ENCODE measurements at regions not wholly inside any gene's neighbourhood (a gene's known extent, or its start where the extent isn't known, plus 50 kb on each side); places are given as distances from the start of the nearest gene placed in this dataset.

- Histone ChIP-seq H3K4me1 (ENCODE audit: control insufficient read depth in 1 of 2, insufficient read depth in 2 of 2, low read length in 2 of 2) (no peaks in the 10 kb centered on the region), H4K20me1 (ENCODE audit: insufficient read depth, low read length) (no peaks in the 10 kb centered on the region), H3K4me2 (replicated peaks; ENCODE audit: extremely low read depth, low read length, poor library complexity, severe bottlenecking) (no peak overlapping the region), H3K9me3 (replicated peaks in 1 of 2; ENCODE audit: control insufficient read depth in 1 of 2, insufficient read depth in 1 of 2, low read length in 2 of 2) (no peaks in the 10 kb centered on the region), H3K79me2 (ENCODE audit: insufficient read depth, low read length) (no peaks in the 10 kb centered on the region), H3K36me3 (replicated peaks in 1 of 2; ENCODE audit: control insufficient read depth in 1 of 2, insufficient read depth in 2 of 2, low read length in 2 of 2) (no peaks in the 10 kb centered on the region), H3K4me3 (replicated peaks in 1 of 3; ENCODE audit: low read depth in 2 of 3, low read length in 3 of 3) (no peak overlapping the region), H3K9ac (ENCODE audit: insufficient read depth, low read length, poor library complexity, severe bottlenecking) (no peak overlapping the region), H3K27me3 (ENCODE audit: control insufficient read depth in 2 of 2, insufficient read depth in 2 of 2, low read length in 2 of 2) (no peaks in the 10 kb centered on the region), H2AFZ (ENCODE audit: insufficient read depth, low read depth, low read length, poor library complexity, severe bottlenecking) (no peak overlapping the region), H3K27ac (ENCODE audit: low read depth in 1 of 2, low read length in 2 of 2) (no peak overlapping the region)
- Mint-ChIP-seq H3K4me3 (no peak overlapping the region), H3K9me3 (no peaks in the 10 kb centered on the region), H3K27me3 (ENCODE audit: low read depth in 3 of 3) (no peaks in the 10 kb centered on the region), H3K4me1 (no peaks in the 10 kb centered on the region), H3K36me3 (no peaks in the 10 kb centered on the region), H3K27ac (no peak overlapping the region)
- TF ChIP-seq, protein P1, sequence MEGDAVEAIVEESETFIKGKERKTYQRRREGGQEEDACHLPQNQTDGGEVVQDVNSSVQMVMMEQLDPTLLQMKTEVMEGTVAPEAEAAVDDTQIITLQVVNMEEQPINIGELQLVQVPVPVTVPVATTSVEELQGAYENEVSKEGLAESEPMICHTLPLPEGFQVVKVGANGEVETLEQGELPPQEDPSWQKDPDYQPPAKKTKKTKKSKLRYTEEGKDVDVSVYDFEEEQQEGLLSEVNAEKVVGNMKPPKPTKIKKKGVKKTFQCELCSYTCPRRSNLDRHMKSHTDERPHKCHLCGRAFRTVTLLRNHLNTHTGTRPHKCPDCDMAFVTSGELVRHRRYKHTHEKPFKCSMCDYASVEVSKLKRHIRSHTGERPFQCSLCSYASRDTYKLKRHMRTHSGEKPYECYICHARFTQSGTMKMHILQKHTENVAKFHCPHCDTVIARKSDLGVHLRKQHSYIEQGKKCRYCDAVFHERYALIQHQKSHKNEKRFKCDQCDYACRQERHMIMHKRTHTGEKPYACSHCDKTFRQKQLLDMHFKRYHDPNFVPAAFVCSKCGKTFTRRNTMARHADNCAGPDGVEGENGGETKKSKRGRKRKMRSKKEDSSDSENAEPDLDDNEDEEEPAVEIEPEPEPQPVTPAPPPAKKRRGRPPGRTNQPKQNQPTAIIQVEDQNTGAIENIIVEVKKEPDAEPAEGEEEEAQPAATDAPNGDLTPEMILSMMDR (IDR thresholded peaks at IDR 0.05), result no peak
- DNase-seq, result no peak
- intact Hi-C loops (cut with micrococcal nuclease), result no loop called here
- no CpG with 5 or more reads among the region's 2 CpGs for WGBS (ENCODE audit: insufficient coverage)
Observed at GRCh38 chrX:124747295-124747694, 400.9 kb downstream of the SH2D1A start.

DNA sequence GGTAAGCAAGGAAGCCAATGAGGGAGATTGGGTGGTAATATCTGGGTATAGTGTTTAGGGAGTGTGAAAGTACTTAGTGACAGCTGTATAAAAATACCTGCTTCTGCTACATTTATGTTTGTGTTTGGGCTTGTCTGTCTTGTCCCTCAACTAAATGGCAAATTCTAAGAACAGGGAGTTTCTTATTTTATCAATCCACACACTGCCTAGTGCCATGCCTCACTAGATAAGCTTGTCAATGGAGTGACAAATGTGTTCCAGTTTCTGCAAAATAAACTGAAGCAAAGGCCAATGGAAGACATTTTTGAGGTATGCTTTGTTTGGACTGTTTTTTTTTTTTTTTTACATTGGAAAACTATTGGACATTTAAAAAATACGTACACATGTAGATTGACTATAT, 418.0 kb downstream of the SH2D1A start:
- H3K4me1 Mint-ChIP-seq, result no peaks in the 10 kb centered on the region
- H3K9ac ChIP-seq (ENCODE audit: insufficient read depth, low read length, poor library complexity, severe bottlenecking), result no peak overlapping the region
- peaks cover 0 to 7% (median 3%) of the 10 kb centered on the region in 7 donors for H3K9me3 Mint-ChIP-seq
- H3K4me1 ChIP-seq (ENCODE audit: control insufficient read depth in 1 of 2, insufficient read depth in 2 of 2, low read length in 2 of 2), result no peaks in the 10 kb centered on the region
- no peak overlapping the region for H3K4me2 ChIP-seq (replicated peaks; ENCODE audit: extremely low read depth, low read length, poor library complexity, severe bottlenecking)
- H3K79me2 ChIP-seq (ENCODE audit: insufficient read depth, low read length), result no peaks in the 10 kb centered on the region
- TF ChIP-seq, protein P1 (IDR thresholded peaks at IDR 0.05), result no peak
- H3K27me3 ChIP-seq (ENCODE audit: control insufficient read depth in 2 of 2, insufficient read depth in 2 of 2, low read length in 2 of 2), result no peaks in the 10 kb centered on the region
- no peaks in the 10 kb centered on the region for H3K36me3 ChIP-seq (replicated peaks in 1 of 2; ENCODE audit: control insufficient read depth in 1 of 2, insufficient read depth in 2 of 2, low read length in 2 of 2)
- intact Hi-C loops (cut with micrococcal nuclease), result no loop called here
- no peak overlapping the region for H3K27ac ChIP-seq (ENCODE audit: low read depth in 1 of 2, low read length in 2 of 2)
- H3K27me3 Mint-ChIP-seq (ENCODE audit: low read depth in 3 of 3), result no peaks in the 10 kb centered on the region
- WGBS (ENCODE audit: insufficient coverage), result no CpG with 5 or more reads among the region's 1 CpG
- H3K4me3 Mint-ChIP-seq, result no peak overlapping the region
- H3K36me3 Mint-ChIP-seq, result no peaks in the 10 kb centered on the region
- no peak overlapping the region for H3K27ac Mint-ChIP-seq
- H4K20me1 ChIP-seq (ENCODE audit: insufficient read depth, low read length), result no peaks in the 10 kb centered on the region
- no peaks in the 10 kb centered on the region for H3K9me3 ChIP-seq (replicated peaks in 1 of 2; ENCODE audit: control insufficient read depth in 1 of 2, insufficient read depth in 1 of 2, low read length in 2 of 2)
- H2AFZ ChIP-seq (ENCODE audit: insufficient read depth, low read depth, low read length, poor library complexity, severe bottlenecking), result no peak overlapping the region
- H3K4me3 ChIP-seq (replicated peaks in 1 of 3; ENCODE audit: low read depth in 2 of 3, low read length in 3 of 3), result no peak overlapping the region
- no peak for DNase-seq

All from CD14-positive monocyte (primary cell).